Adipose tissue (tissue), 3 donors: ENCODE measurements at regions not wholly inside any gene's neighbourhood (a gene's known extent, or its start where the extent isn't known, plus 50 kb on each side); places are given as distances from the start of the nearest gene placed in this dataset.

Source experiments
- H3K27ac ChIP-seq: one replicate; pipeline ENCODE4 v1.5.1; 2013; ENCODE audit warnings: low read depth, low read length
- WGBS, 3 donors: extraction: QIAGEN DNeasy Blood & Tissue Kit; methylation state at CpG; one replicate each; pipeline ENCODE4 v1.1.7; 2013; 5-methylcytosine and 5-hydroxymethylcytosine counted together
- donor health status: healthy with polysubstance abuse.
- donor health status: Bipolar disorder and iron deficiency.
- donor health status: healthy.

GRCh38 chr14:84554136-84554535, 975.8 kb upstream of the FLRT2 start:
- no peak overlapping the region for H3K27ac ChIP-seq
- WGBS, 3 donors: 74 to 89% (median 75%) methylated on average over 3 of the region's 3 CpGs

GRCh38 chr14:84555493-84555892, 974.5 kb upstream of the FLRT2 start:
- no peak overlapping the region for H3K27ac ChIP-seq
- WGBS, 3 donors: 34 to 88% (median 86%) methylated on average over 2 of the region's 2 CpGs

- WGBS, 3 donors: 87 to 95% (median 90%) methylated on average over 6 of the region's 6 CpGs
- H3K27ac ChIP-seq: no peak overlapping the region
Observed at GRCh38 chr14:84566109-84566508, 963.8 kb upstream of the FLRT2 start.

- no peak overlapping the region for H3K27ac ChIP-seq
Observed at GRCh38 chr14:84575681-84576080, 954.3 kb upstream of the FLRT2 start.

GRCh38 chr14:84579292-84579691, 950.7 kb upstream of the FLRT2 start:
- H3K27ac ChIP-seq: no peak overlapping the region
- 92 to 96% (median 94%) methylated on average over 3 of the region's 3 CpGs for WGBS, 3 donors

GRCh38 chr14:84581041-84581440, 948.9 kb upstream of the FLRT2 start:
- H3K27ac ChIP-seq: no peak overlapping the region

- H3K27ac ChIP-seq: no peak overlapping the region
- 79 to 88% (median 83%) methylated on average over 1 of the region's 1 CpG for WGBS, 3 donors
Observed at GRCh38 chr14:84584511-84584910, 945.4 kb upstream of the FLRT2 start.

GRCh38 chr14:84591827-84592445, 938.0 kb upstream of the FLRT2 start:
- no peak overlapping the region for H3K27ac ChIP-seq
- WGBS, 3 donors: 53 to 88% (median 81%) methylated on average over 9 of the region's 9 CpGs

- WGBS, 3 donors: 49 to 84% (median 80%) methylated on average over 2 of the region's 2 CpGs
Observed at GRCh38 chr14:84592770-84593169, 937.2 kb upstream of the FLRT2 start.

GRCh38 chr14:84610086-84610485, 919.9 kb upstream of the FLRT2 start:
- no peak overlapping the region for H3K27ac ChIP-seq
- whole genome bisulfite sequencing, 3 donors: 91 to 97% (median 94%) methylated on average over 2 of the region's 2 CpGs

More at GRCh38 chr14:84592770-84593169, 937.2 kb upstream of the FLRT2 start:
- H3K27ac ChIP-seq: no peak overlapping the region

- H3K27ac ChIP-seq: no peak overlapping the region
- 60 to 81% (median 69%) methylated on average over 3 of the region's 3 CpGs for WGBS, 3 donors
Observed at GRCh38 chr14:84622357-84622756, 907.6 kb upstream of the FLRT2 start.

GRCh38 chr14:84643446-84643845, 886.5 kb upstream of the FLRT2 start:
- no peak overlapping the region for H3K27ac ChIP-seq
- 27 to 81% (median 77%) methylated on average over 3 of the region's 3 CpGs for WGBS, 3 donors

GRCh38 chr14:84646786-84647500, 883.0 kb upstream of the FLRT2 start:
- 80 to 91% (median 87%) methylated on average over 6 of the region's 6 CpGs for WGBS, 3 donors

GRCh38 chr14:84655014-84655413, 874.9 kb upstream of the FLRT2 start:
- WGBS, 3 donors: 88 to 92% (median 91%) methylated on average over 7 of the region's 7 CpGs
- H3K27ac ChIP-seq: no peak overlapping the region

More at GRCh38 chr14:84646786-84647500, 883.0 kb upstream of the FLRT2 start:
- no peak overlapping the region for H3K27ac ChIP-seq

- 57 to 72% (median 58%) methylated on average over 1 of the region's 1 CpG for WGBS, 3 donors
Observed at GRCh38 chr14:84657911-84658310, 872.0 kb upstream of the FLRT2 start.

GRCh38 chr14:84670796-84671195, 859.1 kb upstream of the FLRT2 start:
- H3K27ac ChIP-seq: no peak overlapping the region

More at GRCh38 chr14:84657911-84658310, 872.0 kb upstream of the FLRT2 start:
- no peak overlapping the region for H3K27ac ChIP-seq

- H3K27ac ChIP-seq: no peak overlapping the region
- 51 to 84% (median 76%) methylated on average over 3 of the region's 3 CpGs for WGBS, 3 donors
Observed at GRCh38 chr14:84671776-84672175, 858.2 kb upstream of the FLRT2 start.

- 78 to 87% (median 83%) methylated on average over 1 of the region's 1 CpG for WGBS, 3 donors
- H3K27ac ChIP-seq: no peak overlapping the region
Observed at GRCh38 chr14:84674636-84675035, 855.3 kb upstream of the FLRT2 start.

- 53 to 72% (median 55%) methylated on average over 3 of the region's 3 CpGs for WGBS, 3 donors
- no peak overlapping the region for H3K27ac ChIP-seq
Observed at GRCh38 chr14:84686550-84686949, 843.4 kb upstream of the FLRT2 start.
